Lower lobe of right lung (tissue), 2 donors: ENCODE measurements at regions not wholly inside any gene's neighbourhood (a gene's known extent, or its start where the extent isn't known, plus 50 kb on each side); places are given as distances from the start of the nearest gene placed in this dataset.
"Not testable (repeated sequence)": the region's sequence is repeated elsewhere in the genome, so short reads cannot be mapped to it uniquely, and the experiment has no call there.

Experiments used
- ATAC-seq, 2 donors: fragments of 200-7000 bp; cut with Tn5 transposase; one replicate each; pipeline ENCODE4 v1.9.1; 2020 to 2022; ENCODE audit warnings: mild to moderate bottlenecking in 2 of 2, moderate library complexity in 2 of 2
- DNase-seq: peaks from one replicate; pipeline ENCODE4 v3.0.0-alpha.2; 2020
- H3K27ac ChIP-seq: fragments of 200-600 bp; one replicate; pipeline ENCODE4 v1.8.0; 2022
- H3K27me3 ChIP-seq: fragments of 200-600 bp; one replicate; pipeline ENCODE4 v1.8.0; 2022; ENCODE audit warnings: low read depth
- H3K36me3 ChIP-seq: fragments of 200-600 bp; one replicate; pipeline ENCODE4 v1.8.0; 2022; ENCODE audit warnings: mild to moderate bottlenecking
- H3K4me1 ChIP-seq: fragments of 200-600 bp; one replicate; pipeline ENCODE4 v1.8.0; 2022
- H3K4me3 ChIP-seq: fragments of 200-600 bp; one replicate; pipeline ENCODE4 v1.8.0; 2022; ENCODE audit warnings: mild to moderate bottlenecking
- H3K9me3 ChIP-seq: fragments of 200-600 bp; one replicate; pipeline ENCODE4 v1.8.0; 2022
- intact Hi-C: fragments of 100-400 bp; cut with DNase I; formaldehyde crosslinking; loops from one replicate; pipeline ENCODE4 v1.11.0; 2022
- donor health status: DM: no; HTN: yes; CAD: no; lungs with severe emphysema.

GRCh38 chr21:10381687-10382060 is 139.7 kb upstream of the TPTE start:
- intact Hi-C loops, H3K27ac ChIP-seq, H3K36me3 ChIP-seq, H3K4me3 ChIP-seq, ATAC-seq, H3K27me3 ChIP-seq, DNase-seq, H3K4me1 ChIP-seq: not testable (repeated sequence)
- peaks cover 49% of the 10 kb centered on the region for H3K9me3 ChIP-seq

- H3K27ac ChIP-seq, intact Hi-C loops, H3K4me1 ChIP-seq, H3K36me3 ChIP-seq, H3K4me3 ChIP-seq, H3K27me3 ChIP-seq: not testable (repeated sequence)
- H3K9me3 ChIP-seq: peaks cover 52% of the 10 kb centered on the region
- peak in 1 of 2 donors; percentile 1 for ATAC-seq
- DNase-seq: peak; percentile 46
These were observed 139.2 kb upstream of the TPTE start for GRCh38 chr21:10382135-10382534.

GRCh38 chr21:10382580-10382979 is 138.8 kb upstream of the TPTE start:
- peaks cover 57% of the 10 kb centered on the region for H3K9me3 ChIP-seq
- H3K36me3 ChIP-seq, DNase-seq, ATAC-seq, H3K27me3 ChIP-seq, H3K4me3 ChIP-seq, H3K27ac ChIP-seq, H3K4me1 ChIP-seq, intact Hi-C loops: not testable (repeated sequence)

- H3K36me3 ChIP-seq, H3K4me3 ChIP-seq, ATAC-seq, H3K27ac ChIP-seq, H3K4me1 ChIP-seq, intact Hi-C loops, H3K27me3 ChIP-seq: not testable (repeated sequence)
- DNase-seq: peak; percentile 45
- H3K9me3 ChIP-seq: peaks cover 64% of the 10 kb centered on the region
These were observed 137.8 kb upstream of the TPTE start for GRCh38 chr21:10383571-10383970.

- H3K27ac ChIP-seq, H3K27me3 ChIP-seq, H3K4me1 ChIP-seq, intact Hi-C loops, ATAC-seq, H3K4me3 ChIP-seq, H3K36me3 ChIP-seq: not testable (repeated sequence)
- DNase-seq: peak; percentile 29
- peaks cover 65% of the 10 kb centered on the region for H3K9me3 ChIP-seq
These were observed 137.0 kb upstream of the TPTE start for GRCh38 chr21:10384304-10384861.

- intact Hi-C loops, H3K4me1 ChIP-seq, H3K27me3 ChIP-seq, H3K27ac ChIP-seq, H3K4me3 ChIP-seq, H3K36me3 ChIP-seq, ATAC-seq: not testable (repeated sequence)
- peak; percentile 43 for DNase-seq
- H3K9me3 ChIP-seq: peaks cover 57% of the 10 kb centered on the region
These were observed 136.2 kb upstream of the TPTE start for GRCh38 chr21:10385202-10385601.

- peaks cover 50% of the 10 kb centered on the region for H3K9me3 ChIP-seq
- intact Hi-C loops, H3K4me1 ChIP-seq, H3K27me3 ChIP-seq, H3K36me3 ChIP-seq, H3K4me3 ChIP-seq, H3K27ac ChIP-seq: not testable (repeated sequence)
- DNase-seq: peak; percentile 44
- peak; percentile 6 to 9 for ATAC-seq
These were observed 135.4 kb upstream of the TPTE start for GRCh38 chr21:10385898-10386527.

GRCh38 chr21:10387692-10388450 is 133.5 kb upstream of the TPTE start:
- H3K4me3 ChIP-seq, DNase-seq, H3K27ac ChIP-seq, H3K27me3 ChIP-seq, H3K36me3 ChIP-seq, ATAC-seq, intact Hi-C loops, H3K4me1 ChIP-seq: not testable (repeated sequence)
- H3K9me3 ChIP-seq: peaks cover 41% of the 10 kb centered on the region

- H3K36me3 ChIP-seq, intact Hi-C loops, H3K27ac ChIP-seq, H3K27me3 ChIP-seq, H3K4me1 ChIP-seq, ATAC-seq, H3K4me3 ChIP-seq: not testable (repeated sequence)
- H3K9me3 ChIP-seq: peaks cover 38% of the 10 kb centered on the region
- DNase-seq: peak; percentile 27
These were observed 132.8 kb upstream of the TPTE start for GRCh38 chr21:10388625-10389024.

- H3K36me3 ChIP-seq, H3K4me3 ChIP-seq, H3K27ac ChIP-seq, H3K27me3 ChIP-seq, DNase-seq, intact Hi-C loops, H3K4me1 ChIP-seq: not testable (repeated sequence)
- peaks cover 20% of the 10 kb centered on the region for H3K9me3 ChIP-seq
- peak; percentile 2 to 7 for ATAC-seq
These were observed 129.1 kb upstream of the TPTE start for GRCh38 chr21:10392301-10392700.

GRCh38 chr21:10395963-10396362 is 125.4 kb upstream of the TPTE start:
- H3K36me3 ChIP-seq, H3K27ac ChIP-seq, H3K4me3 ChIP-seq, DNase-seq, intact Hi-C loops, H3K4me1 ChIP-seq, ATAC-seq, H3K9me3 ChIP-seq, H3K27me3 ChIP-seq: not testable (repeated sequence)

GRCh38 chr21:10397495-10397915 is 123.9 kb upstream of the TPTE start:
- H3K36me3 ChIP-seq, H3K27ac ChIP-seq, intact Hi-C loops, H3K4me3 ChIP-seq, H3K27me3 ChIP-seq, H3K4me1 ChIP-seq, DNase-seq: not testable (repeated sequence)
- ATAC-seq: peak; percentile 3
- H3K9me3 ChIP-seq: peaks cover 11% of the 10 kb centered on the region

GRCh38 chr21:10398692-10399489 is 122.5 kb upstream of the TPTE start:
- H3K27me3 ChIP-seq, H3K4me3 ChIP-seq, H3K36me3 ChIP-seq, intact Hi-C loops, DNase-seq, ATAC-seq, H3K27ac ChIP-seq, H3K4me1 ChIP-seq: not testable (repeated sequence)
- H3K9me3 ChIP-seq: peaks cover 22% of the 10 kb centered on the region
